ENCODE measurements at regions not wholly inside any gene's neighbourhood (a gene's known extent, or its start where the extent isn't known, plus 50 kb on each side); places are given as distances from the start of the nearest gene placed in this dataset.
"Not testable (repeated sequence)": the region's sequence is repeated elsewhere in the genome, so short reads cannot be mapped to it uniquely, and the experiment has no call there.

- ChIA-PET CTCF (interaction anchor here (0.7 to 2.4 kb wide), 36 partner anchors 9 to 381 kb away, joined by 3 to 25 read pairs (median 5); partner anchors contain the start of genes MGAT5B and SEC14L1), POLR2A (interaction anchor here (0.8 to 1.2 kb wide), 3 partner anchors 10 to 120 kb away, joined by 3 to 4 read pairs (median 3); no protein-coding TSS in a partner anchor)
- H3K27me3 Mint-ChIP-seq (ENCODE audit: low read depth): no peaks in the 10 kb centered on the region
- H3K36me3 Mint-ChIP-seq: peaks cover 38% of the 10 kb centered on the region
- H3K27ac Mint-ChIP-seq: peak overlapping the region; percentile 95
- TF ChIP-seq ZMAT4 (CRISPR knock-in tag; IDR thresholded peaks at IDR 0.05) (no peak), NR1H2 (CRISPR knock-in tag; IDR thresholded peaks at IDR 0.05) (no peak), GTF2I (CRISPR knock-in tag; conservative IDR thresholded peaks at IDR 0.05) (no peak), ATF3 (CRISPR knock-in tag; conservative IDR thresholded peaks at IDR 0.05) (no peak)
- DNase-seq (ENCODE audit: low spot score) (no peak), ATAC-seq (no peak)
- no peaks in the 10 kb centered on the region for H3K9me3 Mint-ChIP-seq
- peaks cover 26% of the 10 kb centered on the region for H3K4me1 Mint-ChIP-seq
- peak overlapping the region; percentile 92 for H3K4me3 Mint-ChIP-seq
Measured at GRCh38 chr17:77089124-77089490, 51.7 kb upstream of the SEC14L1 start.

- not testable (repeated sequence) for H3K9me3 Mint-ChIP-seq; DNase-seq (ENCODE audit: low spot score); H3K27me3 Mint-ChIP-seq (ENCODE audit: low read depth); ATAC-seq
- peaks cover 41% of the 10 kb centered on the region for H3K36me3 Mint-ChIP-seq
- peaks cover 26% of the 10 kb centered on the region for H3K4me1 Mint-ChIP-seq
- ChIA-PET POLR2A (interaction anchor here (0.7 kb wide), 1 partner anchor 302 kb away, joined by 3 read pairs; no protein-coding TSS in a partner anchor), CTCF (interaction anchor here (0.6 to 2.3 kb wide), 5 partner anchors 12 to 210 kb away, joined by 3 to 15 read pairs (median 3); no protein-coding TSS in a partner anchor)
- 0 out of 2 replicates have a peak overlapping the region, but pooled peaks have one; percentile 23 for H3K27ac Mint-ChIP-seq
- peak overlapping the region; percentile 92 for H3K4me3 Mint-ChIP-seq
Measured at GRCh38 chr17:77089949-77090348, 50.8 kb upstream of the SEC14L1 start.

- Mint-ChIP-seq H3K4me1 (peaks cover 26% of the 10 kb centered on the region), H3K4me3 (peak overlapping the region; percentile 92; the same call in 1 of the 2 replicates), H3K27me3 (ENCODE audit: low read depth) (no peaks in the 10 kb centered on the region), H3K27ac (peak overlapping the region; percentile 63; the same call in 1 of the 2 replicates), H3K9me3 (no peaks in the 10 kb centered on the region), H3K36me3 (peaks cover 46% of the 10 kb centered on the region)
- ChIA-PET POLR2A (interaction anchor here (0.7 kb wide), 1 partner anchor 303 kb away, joined by 3 read pairs; no protein-coding TSS in a partner anchor), CTCF (interaction anchor here (0.5 to 1.3 kb wide), 8 partner anchors 19 to 1697 kb away, joined by 3 to 6 read pairs (median 4); no protein-coding TSS in a partner anchor)
- ATAC-seq (no peak), DNase-seq (ENCODE audit: low spot score) (no peak)
- TF ChIP-seq ZBTB43 (CRISPR knock-in tag; IDR thresholded peaks at IDR 0.05) (no peak), RELA (CRISPR knock-in tag; IDR thresholded peaks at IDR 0.05; ENCODE audit: borderline replicate concordance) (no peak), EMX1 (CRISPR knock-in tag; IDR thresholded peaks at IDR 0.05) (no peak), AR (CRISPR knock-in tag; IDR thresholded peaks at IDR 0.05) (no peak), SMAD4 (CRISPR knock-in tag; IDR thresholded peaks at IDR 0.05) (no peak)
Measured at GRCh38 chr17:77090476-77090875, 50.3 kb upstream of the SEC14L1 start.

Small RNAs in the stretch of these regions (microRNA-seq; reads per million reads assigned to microRNA genes)
- 7.7 reads per million, percentile 21 among the genes with 10 or more reads in this experiment for gene MIR6516 (ENCODE audit: borderline number of aligned reads)
